IPS DF 6.9 (cell line): ENCODE measurements at regions not wholly inside any gene's neighbourhood (a gene's known extent, or its start where the extent isn't known, plus 50 kb on each side); places are given as distances from the start of the nearest gene placed in this dataset.

Experiments used
- DNase-seq: peaks from one replicate; pipeline ENCODE4 v3.0.0-alpha.2; 2013; ENCODE audit warnings: low read depth, low spot score
- H3K27ac ChIP-seq: one replicate; pipeline ENCODE4 v1.5.1; 2013; ENCODE audit warnings: low read length, control low read depth
- H3K27me3 ChIP-seq: 2 replicates; pipeline ENCODE4 v1.6.1; 2013; ENCODE audit warnings: mild to moderate bottlenecking, low read length; ENCODE audit not compliant: control insufficient read depth, insufficient read depth
- H3K36me3 ChIP-seq: 2 replicates; pipeline ENCODE4 v1.6.1; 2013; ENCODE audit warnings: low read length; ENCODE audit not compliant: control insufficient read depth, insufficient read depth
- H3K4me1 ChIP-seq: 2 replicates; pipeline ENCODE4 v1.6.1; 2013; ENCODE audit warnings: low read length; ENCODE audit not compliant: control insufficient read depth, insufficient read depth
- H3K4me3 ChIP-seq: 2 replicates; pipeline ENCODE4 v1.5.1; 2013; ENCODE audit warnings: mild to moderate bottlenecking, low read length
- H3K9me3 ChIP-seq: 2 replicates; pipeline ENCODE4 v1.6.1; 2013; ENCODE audit warnings: low read length, inconsistent platforms; ENCODE audit not compliant: control insufficient read depth, insufficient read depth
- WGBS: extraction: QIAGEN DNeasy Blood & Tissue Kit; methylation state at CpG from one replicate; pipeline ENCODE4 v1.1.7; 2013; ENCODE audit warnings: mixed read lengths, missing lambda C conversion rate; ENCODE audit not compliant: insufficient read length, insufficient coverage; 5-methylcytosine and 5-hydroxymethylcytosine counted together

GRCh38 chr12:123040106-123040505 is 59.6 kb downstream of the ARL6IP4 start:
- Histone ChIP-seq H3K27me3 (no peaks in the 10 kb centered on the region), H3K4me3 (no peak overlapping the region), H3K4me1 (no peaks in the 10 kb centered on the region), H3K36me3 (no peaks in the 10 kb centered on the region), H3K27ac (no peak overlapping the region), H3K9me3 (no peaks in the 10 kb centered on the region)
- DNase-seq: no peak
- WGBS: no CpG with 5 or more reads among the region's 2 CpGs

DNA sequence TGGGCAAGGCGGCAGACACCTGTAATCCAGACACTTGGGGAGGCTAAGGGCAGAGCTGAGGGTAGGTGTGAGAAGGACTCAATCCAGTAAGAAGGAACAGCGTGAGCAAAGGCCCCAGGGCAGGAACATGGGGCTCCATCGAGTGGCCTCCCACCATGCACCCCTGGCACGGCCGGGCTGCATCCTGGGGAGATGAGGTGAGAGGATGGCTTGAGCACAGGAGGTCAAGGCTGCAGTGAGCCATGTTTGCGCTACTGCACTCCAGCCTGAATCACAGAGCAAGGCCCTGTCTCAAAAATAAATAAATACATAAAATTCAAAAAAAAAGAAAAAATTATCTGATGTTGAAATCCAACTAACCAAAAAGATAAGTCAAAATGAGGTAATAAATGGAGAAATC is 58.5 kb downstream of the ARL6IP4 start:
- Histone ChIP-seq H3K27me3 (no peaks in the 10 kb centered on the region), H3K4me3 (no peak overlapping the region), H3K4me1 (no peaks in the 10 kb centered on the region), H3K27ac (no peak overlapping the region), H3K9me3 (no peaks in the 10 kb centered on the region), H3K36me3 (no peaks in the 10 kb centered on the region)
- no CpG with 5 or more reads among the region's 6 CpGs for WGBS
- no peak for DNase-seq

DNA sequence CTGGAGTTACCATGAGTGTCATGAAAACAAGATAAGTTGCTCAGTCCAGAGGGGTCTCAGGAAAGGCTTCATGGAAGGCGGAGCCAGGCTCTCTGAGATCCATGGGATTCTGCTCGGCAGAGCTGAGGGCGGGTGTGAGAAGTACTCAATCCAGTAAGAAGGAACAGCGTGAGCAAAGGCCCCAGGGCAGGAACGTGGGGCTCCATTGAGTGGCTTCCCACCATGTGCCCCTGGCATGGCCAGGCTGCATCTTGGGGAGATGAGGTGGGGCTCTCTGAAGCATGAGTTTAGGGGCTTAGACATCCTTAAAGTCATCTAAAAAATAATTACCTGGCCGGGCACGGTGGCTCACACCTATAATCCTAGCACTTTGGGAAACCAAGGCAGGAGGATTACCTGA is 58.0 kb downstream of the ARL6IP4 start:
- WGBS: no CpG with 5 or more reads among the region's 7 CpGs

DNA sequence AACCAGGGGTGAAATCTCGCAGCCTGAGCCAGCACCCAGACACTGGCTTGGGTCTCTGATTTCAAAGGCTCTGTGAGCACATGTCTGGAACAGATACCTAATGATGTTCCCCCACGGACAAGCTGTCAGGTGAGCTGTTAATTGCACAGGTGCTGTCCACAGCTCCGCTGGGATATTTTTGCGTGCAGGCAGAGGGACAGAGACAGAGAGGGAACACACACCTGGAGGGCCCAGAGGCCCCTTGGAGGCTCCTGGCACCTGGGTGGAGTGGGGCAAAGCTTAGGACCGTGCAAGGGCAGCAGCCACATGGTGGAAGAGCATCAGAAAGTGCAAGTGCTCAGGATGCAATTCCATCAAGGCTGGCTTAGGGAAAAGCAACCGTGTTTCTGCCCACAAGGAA is 57.3 kb downstream of the ARL6IP4 start:
- H3K27ac ChIP-seq: no peak overlapping the region
- no peak overlapping the region for H3K4me3 ChIP-seq
- H3K27me3 ChIP-seq: no peaks in the 10 kb centered on the region
- H3K36me3 ChIP-seq: no peaks in the 10 kb centered on the region
- no peaks in the 10 kb centered on the region for H3K4me1 ChIP-seq
- WGBS: no CpG with 5 or more reads among the region's 6 CpGs
- DNase-seq: no peak
- H3K9me3 ChIP-seq: no peaks in the 10 kb centered on the region

More for the DNA sequence above, 58.0 kb downstream of the ARL6IP4 start:
- no peaks in the 10 kb centered on the region for H3K36me3 ChIP-seq
- no peak for DNase-seq
- no peaks in the 10 kb centered on the region for H3K27me3 ChIP-seq
- H3K4me1 ChIP-seq: no peaks in the 10 kb centered on the region
- no peaks in the 10 kb centered on the region for H3K9me3 ChIP-seq
- H3K27ac ChIP-seq: no peak overlapping the region
- no peak overlapping the region for H3K4me3 ChIP-seq

DNA sequence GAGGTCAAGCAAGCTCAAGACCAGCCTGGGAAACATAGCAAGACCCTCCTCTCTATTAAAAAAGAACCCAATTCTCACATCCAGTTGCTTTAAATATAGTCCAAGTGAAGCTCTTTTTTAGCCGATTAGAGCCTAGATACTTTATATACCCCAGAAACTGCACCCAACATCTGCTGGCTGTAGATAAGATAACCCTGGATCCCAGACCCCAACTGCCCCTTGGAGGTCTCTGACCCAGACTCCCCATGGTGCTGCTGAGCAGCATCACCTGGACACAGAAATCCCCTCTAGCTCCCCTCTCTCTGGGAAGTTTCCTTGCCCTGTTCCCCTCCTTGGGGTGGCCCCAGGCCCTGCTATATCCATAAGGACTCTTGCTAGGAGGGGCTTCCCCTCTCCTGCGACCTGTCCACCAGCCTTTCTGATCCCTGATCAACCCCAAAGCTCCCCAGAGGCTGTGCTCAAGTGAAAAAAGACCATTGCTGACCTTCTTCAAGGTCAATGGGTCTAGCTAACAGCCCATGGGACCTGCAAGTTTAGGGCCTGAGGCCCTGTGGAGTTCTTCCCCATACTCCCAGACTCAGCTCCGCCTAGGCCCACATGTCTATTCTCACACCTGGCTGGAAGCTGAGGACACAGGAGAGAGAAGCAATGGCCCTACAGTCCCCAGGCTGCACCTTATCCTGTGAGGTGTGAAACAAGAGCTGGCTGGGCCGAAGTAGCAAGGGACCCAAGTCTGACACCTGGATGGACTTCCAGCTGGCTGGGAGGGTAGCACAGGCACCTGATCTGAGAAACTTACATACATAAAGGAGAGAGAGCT is 56.2 kb downstream of the ARL6IP4 start:
- WGBS: no CpG with 5 or more reads among the region's 4 CpGs
- Histone ChIP-seq H3K36me3 (no peaks in the 10 kb centered on the region), H3K4me3 (no peak overlapping the region), H3K4me1 (no peaks in the 10 kb centered on the region), H3K9me3 (no peaks in the 10 kb centered on the region), H3K27me3 (no peaks in the 10 kb centered on the region), H3K27ac (no peak overlapping the region)
- DNase-seq: no peak

- H3K27ac ChIP-seq: no peak overlapping the region
- no peaks in the 10 kb centered on the region for H3K36me3 ChIP-seq
- no peaks in the 10 kb centered on the region for H3K9me3 ChIP-seq
- H3K27me3 ChIP-seq: no peaks in the 10 kb centered on the region
- no peak overlapping the region for H3K4me3 ChIP-seq
- no peak for DNase-seq
- WGBS: no CpG with 5 or more reads among the region's 5 CpGs
- no peaks in the 10 kb centered on the region for H3K4me1 ChIP-seq
Observed at GRCh38 chr12:123035841-123036240, 55.4 kb downstream of the ARL6IP4 start.

GRCh38 chr12:123034865-123035264 is 54.4 kb downstream of the ARL6IP4 start:
- no peaks in the 10 kb centered on the region for H3K4me1 ChIP-seq
- no peak for DNase-seq
- no CpG with 5 or more reads among the region's 4 CpGs for WGBS

DNA sequence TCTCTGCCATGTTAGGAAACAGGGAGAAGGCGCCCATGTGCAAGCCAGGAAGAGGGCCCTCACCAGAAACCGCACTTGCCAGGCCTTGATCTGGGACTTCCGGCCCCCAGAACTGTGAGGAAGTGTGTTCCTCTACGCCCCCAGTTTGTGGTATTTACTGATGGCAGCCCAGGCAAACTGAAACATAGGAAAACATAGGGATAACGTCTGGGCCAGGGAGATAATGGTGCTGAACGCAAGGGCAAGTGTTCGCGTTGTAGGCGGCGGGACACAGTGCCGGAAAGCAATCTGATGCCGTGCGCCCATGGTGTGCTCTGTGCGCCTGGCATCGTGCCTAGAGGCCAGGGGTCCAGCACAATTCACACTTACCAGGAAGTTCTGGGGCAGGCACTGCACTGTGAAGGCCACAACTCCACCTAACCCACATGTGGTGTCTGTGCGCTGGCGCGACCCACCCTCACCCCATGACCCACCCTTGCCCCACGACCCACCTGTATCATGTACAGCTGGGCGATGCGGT is 53.6 kb downstream of the ARL6IP4 start:
- Histone ChIP-seq H3K4me1 (no peaks in the 10 kb centered on the region), H3K9me3 (no peaks in the 10 kb centered on the region), H3K27me3 (no peaks in the 10 kb centered on the region), H3K27ac (no peak overlapping the region), H3K36me3 (no peaks in the 10 kb centered on the region), H3K4me3 (no peak overlapping the region)
- no peak for DNase-seq
- WGBS: no CpG with 5 or more reads among the region's 21 CpGs

More at GRCh38 chr12:123034865-123035264, 54.4 kb downstream of the ARL6IP4 start:
- Histone ChIP-seq H3K4me3 (no peak overlapping the region), H3K36me3 (no peaks in the 10 kb centered on the region), H3K27me3 (no peaks in the 10 kb centered on the region), H3K27ac (no peak overlapping the region), H3K9me3 (no peaks in the 10 kb centered on the region)

- DNase-seq: no peak
- no peaks in the 10 kb centered on the region for H3K27me3 ChIP-seq
- H3K27ac ChIP-seq: no peak overlapping the region
- H3K9me3 ChIP-seq: no peaks in the 10 kb centered on the region
- H3K4me1 ChIP-seq: no peaks in the 10 kb centered on the region
- no peaks in the 10 kb centered on the region for H3K36me3 ChIP-seq
- H3K4me3 ChIP-seq: no peak overlapping the region
- WGBS: no CpG with 5 or more reads among the region's 3 CpGs
Observed at GRCh38 chr12:123033392-123034021, 53.0 kb downstream of the ARL6IP4 start.

GRCh38 chr12:123032736-123033391 is 52.4 kb downstream of the ARL6IP4 start:
- H3K27me3 ChIP-seq: no peaks in the 10 kb centered on the region
- DNase-seq: no peak
- no peak overlapping the region for H3K27ac ChIP-seq
- H3K4me1 ChIP-seq: no peaks in the 10 kb centered on the region
- H3K4me3 ChIP-seq: no peak overlapping the region
- H3K36me3 ChIP-seq: no peaks in the 10 kb centered on the region
- no CpG with 5 or more reads among the region's 8 CpGs for WGBS
- H3K9me3 ChIP-seq: no peaks in the 10 kb centered on the region
